Fibroblast of lung (primary cell): ENCODE measurements at regions not wholly inside any gene's neighbourhood (a gene's known extent, or its start where the extent isn't known, plus 50 kb on each side); places are given as distances from the start of the nearest gene placed in this dataset.

Experiments used
- DNase-seq, 2 donors: peaks; one replicate each; pipeline versions ENCODE4 v3.0.0 to v3.0.0-alpha.2; 2010; ENCODE audit warnings: low read depth in 2 of 2
- H2AFZ ChIP-seq: 2 replicates; pipeline ENCODE4 v1.5.1; 2012; ENCODE audit warnings: low read length, control low read depth, inconsistent platforms
- H3K27ac ChIP-seq: 2 replicates; pipeline ENCODE4 v1.5.1; 2011; ENCODE audit warnings: low read length, control low read depth; ENCODE audit not compliant: insufficient read depth
- H3K27me3 ChIP-seq: 2 replicates; pipeline ENCODE4 v1.5.1; 2011; ENCODE audit warnings: mild to moderate bottlenecking, low read length; ENCODE audit not compliant: control insufficient read depth, insufficient read depth
- H3K36me3 ChIP-seq: 2 replicates; pipeline ENCODE4 v1.5.1; 2011; ENCODE audit warnings: low read length; ENCODE audit not compliant: control insufficient read depth, insufficient read depth
- H3K4me1 ChIP-seq: 2 replicates; pipeline ENCODE4 v1.5.1; 2011; ENCODE audit warnings: low read length; ENCODE audit not compliant: control insufficient read depth, insufficient read depth; ENCODE audit errors: extremely low read depth
- H3K4me2 ChIP-seq: 2 replicates; pipeline ENCODE4 v1.5.1; 2011; ENCODE audit warnings: low read length, control low read depth; ENCODE audit not compliant: insufficient read depth; ENCODE audit errors: extremely low read depth
- H3K4me3 ChIP-seq, 4 experiments: fragments of 200-600 bp in 1 of 4; sonication (generic) in 1 of 4; replicated peaks in 1 of 4; 2 replicates each; pipeline ENCODE4 v1.5.1; 2011 to 2016; ENCODE audit warnings: low read length in 4 of 4, low read depth in 3 of 4, mild to moderate bottlenecking in 3 of 4, control low read depth in 2 of 4, inconsistent platforms in 1 of 4, mixed read lengths in 1 of 4; ENCODE audit not compliant: insufficient read depth in 1 of 4; ENCODE audit errors: control extremely low read depth in 1 of 4
- H3K79me2 ChIP-seq: 2 replicates; pipeline ENCODE4 v1.5.1; 2012; ENCODE audit warnings: mild to moderate bottlenecking, low read length, inconsistent platforms; ENCODE audit not compliant: control insufficient read depth, insufficient read depth
- H3K9ac ChIP-seq: 2 replicates; pipeline ENCODE4 v1.5.1; 2011; ENCODE audit warnings: mild to moderate bottlenecking, low read length, control low read depth; ENCODE audit not compliant: insufficient read depth
- H3K9me3 ChIP-seq: 2 replicates; pipeline ENCODE4 v1.5.1; 2012; ENCODE audit warnings: low read depth, low read length; ENCODE audit not compliant: control insufficient read depth, insufficient read depth
- H4K20me1 ChIP-seq: 2 replicates; pipeline ENCODE4 v1.5.1; 2011; ENCODE audit warnings: low read length; ENCODE audit not compliant: control insufficient read depth, insufficient read depth; ENCODE audit errors: extremely low read depth
- CTCF ChIP-seq, 2 donors: IDR thresholded peaks in 1 of 2; conservative IDR thresholded peaks in 1 of 2; 1 replicate in 1 of 2; 2 replicates in 1 of 2; pipeline ENCODE4 v1.5.1; 2011 to 2012; ENCODE audit warnings: low read length in 2 of 2, control low read depth in 1 of 2, inconsistent platforms in 1 of 2, low read depth in 1 of 2, mild to moderate bottlenecking in 1 of 2
- EZH2 ChIP-seq: IDR thresholded peaks from 2 replicates; pipeline ENCODE4 v1.5.1; 2012; ENCODE audit warnings: low read length, control low read depth, mild to moderate bottlenecking; ENCODE audit errors: missing control alignments

GRCh38 chr13:74021505-74021904, 112.7 kb downstream of the KLF12 start:
- H3K4me2 ChIP-seq, result no peak overlapping the region
- TF ChIP-seq EZH2 (no peak), CTCF (conservative IDR thresholded peaks at IDR 0.05 in 1 of 2, IDR thresholded peaks at IDR 0.05 in 1 of 2; ENCODE audit: low read depth in 1 of 2, low read length in 2 of 2) (no peak)
- H3K4me3 ChIP-seq, result no peak overlapping the region
- no peaks in the 10 kb centered on the region for H3K79me2 ChIP-seq
- no peaks in the 10 kb centered on the region for H4K20me1 ChIP-seq
- no peaks in the 10 kb centered on the region for H3K4me1 ChIP-seq
- no peak overlapping the region for H2AFZ ChIP-seq
- no peaks in the 10 kb centered on the region for H3K36me3 ChIP-seq
- no peak overlapping the region for H3K9ac ChIP-seq
- H3K27me3 ChIP-seq, result no peaks in the 10 kb centered on the region
- no peak overlapping the region for H3K27ac ChIP-seq
- H3K9me3 ChIP-seq, result no peaks in the 10 kb centered on the region
- DNase-seq, result no peak

GRCh38 chr13:74018062-74018431, 116.2 kb downstream of the KLF12 start:
- Histone ChIP-seq H3K79me2 (no peaks in the 10 kb centered on the region), H3K9me3 (no peaks in the 10 kb centered on the region), H2AFZ (no peak overlapping the region)

GRCh38 chr13:74017301-74018061, 116.7 kb downstream of the KLF12 start:
- no peak overlapping the region for H3K9ac ChIP-seq
- DNase-seq, result no peak
- H3K27ac ChIP-seq, result no peak overlapping the region
- no peak overlapping the region for H2AFZ ChIP-seq
- H3K4me3 ChIP-seq, result no peak overlapping the region
- H3K79me2 ChIP-seq, result no peaks in the 10 kb centered on the region
- H3K36me3 ChIP-seq, result no peaks in the 10 kb centered on the region
- no peaks in the 10 kb centered on the region for H3K4me1 ChIP-seq
- no peaks in the 10 kb centered on the region for H4K20me1 ChIP-seq
- no peak overlapping the region for H3K4me2 ChIP-seq
- no peaks in the 10 kb centered on the region for H3K27me3 ChIP-seq
- no peaks in the 10 kb centered on the region for H3K9me3 ChIP-seq
- no peak for TF ChIP-seq EZH2
- TF ChIP-seq CTCF (conservative IDR thresholded peaks at IDR 0.05 in 1 of 2, IDR thresholded peaks at IDR 0.05 in 1 of 2; ENCODE audit: low read depth in 1 of 2, low read length in 2 of 2), result no peak

More at GRCh38 chr13:74018062-74018431, 116.2 kb downstream of the KLF12 start:
- no peak for DNase-seq
- Histone ChIP-seq H3K4me3 (no peak overlapping the region), H3K27me3 (no peaks in the 10 kb centered on the region), H4K20me1 (no peaks in the 10 kb centered on the region), H3K36me3 (no peaks in the 10 kb centered on the region), H3K4me2 (no peak overlapping the region), H3K27ac (no peak overlapping the region), H3K4me1 (no peaks in the 10 kb centered on the region), H3K9ac (no peak overlapping the region)
- TF ChIP-seq CTCF (conservative IDR thresholded peaks at IDR 0.05 in 1 of 2, IDR thresholded peaks at IDR 0.05 in 1 of 2; ENCODE audit: low read depth in 1 of 2, low read length in 2 of 2) (no peak), EZH2 (no peak)
